IPS DF 6.9 (cell line): ENCODE measurements at regions not wholly inside any gene's neighbourhood (a gene's known extent, or its start where the extent isn't known, plus 50 kb on each side); places are given as distances from the start of the nearest gene placed in this dataset.

Experiments used
- DNase-seq: peaks from one replicate; pipeline ENCODE4 v3.0.0-alpha.2; 2013; ENCODE audit warnings: low read depth, low spot score
- H3K27ac ChIP-seq: one replicate; pipeline ENCODE4 v1.5.1; 2013; ENCODE audit warnings: low read length, control low read depth
- H3K27me3 ChIP-seq: 2 replicates; pipeline ENCODE4 v1.6.1; 2013; ENCODE audit warnings: mild to moderate bottlenecking, low read length; ENCODE audit not compliant: control insufficient read depth, insufficient read depth
- H3K36me3 ChIP-seq: 2 replicates; pipeline ENCODE4 v1.6.1; 2013; ENCODE audit warnings: low read length; ENCODE audit not compliant: control insufficient read depth, insufficient read depth
- H3K4me1 ChIP-seq: 2 replicates; pipeline ENCODE4 v1.6.1; 2013; ENCODE audit warnings: low read length; ENCODE audit not compliant: control insufficient read depth, insufficient read depth
- H3K4me3 ChIP-seq: 2 replicates; pipeline ENCODE4 v1.5.1; 2013; ENCODE audit warnings: mild to moderate bottlenecking, low read length
- H3K9me3 ChIP-seq: 2 replicates; pipeline ENCODE4 v1.6.1; 2013; ENCODE audit warnings: low read length, inconsistent platforms; ENCODE audit not compliant: control insufficient read depth, insufficient read depth
- WGBS: extraction: QIAGEN DNeasy Blood & Tissue Kit; methylation state at CpG from one replicate; pipeline ENCODE4 v1.1.7; 2013; ENCODE audit warnings: mixed read lengths, missing lambda C conversion rate; ENCODE audit not compliant: insufficient read length, insufficient coverage; 5-methylcytosine and 5-hydroxymethylcytosine counted together

DNA sequence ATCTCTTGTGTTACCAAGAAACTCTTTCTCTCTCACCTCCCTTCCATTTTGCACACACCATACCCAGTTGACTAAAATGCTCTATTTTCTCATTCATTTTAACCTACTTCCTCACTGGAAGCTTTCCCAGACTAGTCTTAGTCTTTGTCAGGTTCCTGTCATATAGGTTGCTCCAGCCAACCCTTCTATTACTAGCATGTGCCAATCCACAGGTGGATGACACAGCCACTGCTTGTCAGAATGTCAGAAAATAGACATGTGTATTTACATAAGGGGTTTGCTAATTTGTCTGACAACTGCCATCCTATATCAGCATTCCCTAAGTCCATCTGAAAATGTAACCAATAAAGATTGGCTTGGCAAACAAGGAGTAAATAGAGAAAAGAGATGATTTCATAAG lies 239.2 kb upstream of the SMIM31 start:
- H3K9me3 ChIP-seq = no peaks in the 10 kb centered on the region
- DNase-seq = no peak
- no peak overlapping the region for H3K4me3 ChIP-seq
- H3K4me1 ChIP-seq = no peaks in the 10 kb centered on the region
- no peaks in the 10 kb centered on the region for H3K36me3 ChIP-seq
- no peaks in the 10 kb centered on the region for H3K27me3 ChIP-seq
- H3K27ac ChIP-seq = no peak overlapping the region

DNA sequence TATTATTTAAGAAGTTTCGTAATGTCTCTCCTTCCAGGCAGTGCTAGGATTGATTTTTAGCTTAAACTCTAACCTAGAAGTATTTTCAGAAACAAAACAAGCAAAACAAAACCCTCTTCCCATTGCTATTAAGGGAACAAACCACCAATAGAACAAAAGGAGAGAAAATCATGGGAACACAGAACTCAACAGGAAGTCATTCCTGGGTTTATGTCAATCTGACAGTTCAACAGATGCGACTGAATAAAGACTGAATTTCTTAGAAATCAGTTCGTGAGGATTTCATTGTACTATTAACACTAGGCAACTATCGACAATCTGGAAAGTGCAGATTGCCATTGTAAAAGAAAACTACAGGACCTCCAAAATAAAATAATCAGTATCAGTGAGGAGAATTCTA lies 229.1 kb upstream of the SMIM31 start:
- no peak for DNase-seq
- H3K9me3 ChIP-seq = no peaks in the 10 kb centered on the region
- H3K36me3 ChIP-seq = no peaks in the 10 kb centered on the region
- H3K27me3 ChIP-seq = no peaks in the 10 kb centered on the region
- no peak overlapping the region for H3K4me3 ChIP-seq
- peaks cover 3% of the 10 kb centered on the region; the same call in 1 of the 2 replicates for H3K4me1 ChIP-seq
- H3K27ac ChIP-seq = no peak overlapping the region
- WGBS = no CpG with 5 or more reads among the region's 4 CpGs

DNA sequence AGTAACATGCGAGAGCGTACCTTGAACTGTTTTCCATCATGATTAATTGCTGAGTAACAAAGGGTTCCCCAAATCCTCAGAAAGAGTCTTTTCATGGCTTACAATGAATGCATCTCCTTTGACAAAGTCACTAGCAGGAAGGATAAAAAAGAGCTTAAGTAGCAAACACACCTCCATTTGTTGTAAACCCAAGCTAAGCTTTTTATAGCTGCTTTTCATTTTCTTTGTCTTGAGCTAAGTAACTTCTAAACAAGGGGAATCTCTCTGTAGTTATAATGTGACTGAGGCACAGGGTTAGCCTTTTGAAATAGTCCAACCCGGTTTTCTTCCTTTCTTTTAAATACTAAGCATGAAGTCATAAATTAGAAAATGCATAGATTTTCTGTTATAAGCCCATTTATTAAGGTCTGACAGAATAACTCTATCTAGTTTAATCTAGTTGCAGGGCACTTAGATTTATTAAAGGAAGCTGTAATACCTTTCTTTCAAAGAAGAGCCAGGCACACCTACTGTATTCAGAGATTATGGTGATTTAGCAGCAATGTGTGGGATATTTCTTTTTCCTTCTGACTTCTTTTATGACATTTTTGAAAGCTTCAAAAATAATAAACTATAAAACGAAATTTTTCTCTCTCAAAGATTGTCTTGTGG lies 226.9 kb upstream of the SMIM31 start:
- Histone ChIP-seq H3K27ac (no peak overlapping the region), H3K9me3 (no peaks in the 10 kb centered on the region), H3K4me1 (peaks cover 3% of the 10 kb centered on the region; the same call in 1 of the 2 replicates), H3K36me3 (no peaks in the 10 kb centered on the region), H3K27me3 (no peaks in the 10 kb centered on the region), H3K4me3 (no peak overlapping the region)
- DNase-seq = no peak
- no CpG with 5 or more reads among the region's 4 CpGs for WGBS

DNA sequence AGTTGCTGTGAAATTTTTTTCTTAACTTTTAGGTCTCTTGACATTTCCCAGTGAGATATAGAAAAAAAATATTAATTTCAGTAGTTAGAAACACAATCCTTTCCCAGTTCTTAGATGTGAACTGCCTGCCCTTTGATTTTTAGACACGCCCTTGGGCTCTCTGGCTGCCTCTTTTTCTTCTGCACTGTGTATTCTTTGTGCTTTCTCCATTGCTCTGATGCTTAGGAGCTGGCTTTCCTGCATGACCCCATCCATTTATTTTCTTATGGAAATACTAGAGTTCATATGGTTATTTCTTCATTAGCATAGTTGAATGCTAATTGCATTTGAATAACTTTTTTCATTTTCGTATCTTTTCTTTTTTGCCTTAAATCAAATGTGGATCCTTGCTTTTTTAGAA lies 224.9 kb upstream of the SMIM31 start:
- Histone ChIP-seq H3K4me3 (no peak overlapping the region), H3K9me3 (no peaks in the 10 kb centered on the region), H3K27ac (no peak overlapping the region), H3K27me3 (no peaks in the 10 kb centered on the region), H3K4me1 (peaks cover 3% of the 10 kb centered on the region; the same call in 1 of the 2 replicates), H3K36me3 (no peaks in the 10 kb centered on the region)
- no peak for DNase-seq
- WGBS = no CpG with 5 or more reads among the region's 2 CpGs

DNA sequence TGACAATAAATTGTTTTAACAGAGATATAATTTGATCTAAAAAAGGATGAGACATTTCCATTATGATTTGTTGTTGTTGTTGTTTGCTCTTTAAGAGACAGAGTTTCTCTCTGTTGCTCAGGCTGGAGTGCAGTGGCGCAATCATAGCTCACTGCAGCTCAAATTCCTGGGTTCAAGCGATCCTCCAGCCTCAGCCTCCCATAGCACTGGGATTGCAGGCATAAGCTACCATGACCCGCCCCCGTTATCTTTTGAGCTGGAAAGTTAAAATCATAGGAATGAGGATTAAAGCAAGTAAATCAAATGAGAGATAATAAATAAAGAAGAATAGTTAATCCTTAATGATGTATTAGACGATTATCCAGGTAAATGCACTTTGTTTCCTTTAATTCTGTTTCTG lies 224.4 kb upstream of the SMIM31 start:
- Histone ChIP-seq H3K4me1 (peaks cover 3% of the 10 kb centered on the region; the same call in 1 of the 2 replicates), H3K4me3 (no peak overlapping the region)
- no CpG with 5 or more reads among the region's 5 CpGs for WGBS

DNA sequence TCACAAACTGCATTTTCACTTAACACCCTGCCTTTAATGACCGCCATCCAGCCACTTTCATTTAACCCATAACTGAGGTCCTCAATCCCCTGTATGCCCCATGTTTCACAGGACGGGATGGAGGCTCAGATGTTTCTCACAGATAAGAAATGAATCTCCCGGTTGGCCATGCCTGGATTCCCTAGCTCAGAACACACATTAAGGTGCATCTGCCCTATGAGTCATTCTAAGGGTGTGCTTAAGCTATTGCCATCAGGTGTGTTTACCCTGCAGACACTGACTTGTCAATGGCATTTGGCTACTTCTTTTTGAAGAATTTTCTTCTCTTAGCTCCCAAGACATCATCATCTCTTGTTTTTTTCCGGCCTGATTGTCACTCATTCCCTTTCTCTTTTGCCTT lies 222.6 kb upstream of the SMIM31 start:
- DNase-seq = no peak
- no peaks in the 10 kb centered on the region for H3K9me3 ChIP-seq
- H3K27ac ChIP-seq = no peak overlapping the region
- H3K4me1 ChIP-seq = peaks cover 3% of the 10 kb centered on the region; the same call in 1 of the 2 replicates
- no peak overlapping the region for H3K4me3 ChIP-seq
- no CpG with 5 or more reads among the region's 4 CpGs for WGBS
- no peaks in the 10 kb centered on the region for H3K27me3 ChIP-seq
- no peaks in the 10 kb centered on the region for H3K36me3 ChIP-seq

More for the DNA sequence above, 224.4 kb upstream of the SMIM31 start:
- no peak overlapping the region for H3K27ac ChIP-seq
- no peaks in the 10 kb centered on the region for H3K27me3 ChIP-seq
- no peak for DNase-seq
- no peaks in the 10 kb centered on the region for H3K36me3 ChIP-seq
- no peaks in the 10 kb centered on the region for H3K9me3 ChIP-seq

DNA sequence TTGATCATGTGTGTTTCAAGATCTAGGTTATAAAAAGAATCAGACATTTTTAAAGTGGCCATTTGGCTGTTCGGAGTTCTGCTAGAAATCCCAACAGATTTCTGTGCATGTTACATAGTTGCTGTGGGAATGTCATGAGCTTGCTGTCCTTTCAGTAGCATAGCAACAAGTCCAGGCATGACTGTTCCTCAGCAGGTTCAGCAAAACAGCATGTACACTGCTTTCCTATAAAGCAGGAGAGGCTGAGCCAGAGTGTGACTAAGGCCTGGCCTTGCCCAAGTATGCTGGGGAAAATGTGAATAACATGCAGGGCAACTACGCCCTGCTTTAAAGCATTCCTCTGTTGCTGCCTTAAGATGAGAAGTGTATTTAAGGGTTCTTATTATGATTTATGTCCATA lies 217.1 kb upstream of the SMIM31 start:
- H3K27me3 ChIP-seq = no peaks in the 10 kb centered on the region
- H3K4me1 ChIP-seq = no peaks in the 10 kb centered on the region
- H3K36me3 ChIP-seq = no peaks in the 10 kb centered on the region
- H3K4me3 ChIP-seq = no peak overlapping the region
- DNase-seq = no peak
- H3K9me3 ChIP-seq = no peaks in the 10 kb centered on the region
- WGBS = no CpG with 5 or more reads among the region's 2 CpGs
- no peak overlapping the region for H3K27ac ChIP-seq

DNA sequence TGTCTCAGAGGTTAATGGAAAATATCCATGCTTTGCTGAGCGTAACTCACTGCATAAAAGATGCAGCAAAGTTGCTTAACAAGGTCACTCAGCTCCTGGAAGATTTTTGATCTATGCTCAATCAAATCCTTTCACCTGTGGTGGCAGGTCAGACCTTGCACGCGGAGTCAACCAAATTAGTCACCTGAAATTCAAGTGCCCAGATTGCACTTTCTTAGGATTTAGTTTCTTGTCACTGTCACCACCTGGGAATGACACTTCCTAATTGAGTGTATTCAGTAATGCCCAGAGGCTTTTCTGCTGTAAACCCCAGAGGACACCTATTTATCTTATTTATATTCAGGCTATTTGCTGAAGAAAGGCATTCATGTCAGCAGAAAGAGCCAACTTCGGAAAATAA lies 215.8 kb upstream of the SMIM31 start:
- H3K36me3 ChIP-seq = no peaks in the 10 kb centered on the region
- DNase-seq = no peak
- H3K4me1 ChIP-seq = no peaks in the 10 kb centered on the region
- no peaks in the 10 kb centered on the region for H3K27me3 ChIP-seq
- no CpG with 5 or more reads among the region's 4 CpGs for WGBS
- H3K4me3 ChIP-seq = no peak overlapping the region
- no peaks in the 10 kb centered on the region; the same call in 1 of the 2 replicates for H3K9me3 ChIP-seq
- no peak overlapping the region for H3K27ac ChIP-seq

DNA sequence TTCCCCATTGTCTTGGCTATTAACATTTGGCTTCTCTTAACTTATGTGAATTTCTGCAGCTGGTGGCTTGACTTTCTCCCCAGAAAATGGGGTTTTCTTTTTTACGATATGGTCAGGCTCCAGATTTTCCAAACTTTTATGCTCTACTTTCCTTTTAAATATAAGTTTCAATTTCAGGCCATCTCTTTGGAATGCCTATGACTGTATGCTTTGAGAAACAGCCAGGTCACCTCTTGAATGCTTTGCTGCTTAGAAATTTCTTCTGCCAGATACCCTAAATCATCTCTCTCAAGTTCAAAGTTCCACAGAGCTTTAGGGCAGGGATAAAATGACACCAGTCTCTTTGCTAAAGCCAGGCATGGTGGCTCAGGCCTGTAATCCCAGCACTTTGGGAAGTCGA lies 212.9 kb upstream of the SMIM31 start:
- no peaks in the 10 kb centered on the region for H3K4me1 ChIP-seq
- no peaks in the 10 kb centered on the region; the same call in 1 of the 2 replicates for H3K9me3 ChIP-seq
- H3K27ac ChIP-seq = no peak overlapping the region
- no peaks in the 10 kb centered on the region for H3K36me3 ChIP-seq
- H3K4me3 ChIP-seq = no peak overlapping the region
- H3K27me3 ChIP-seq = no peaks in the 10 kb centered on the region
- no peak for DNase-seq
- WGBS = no CpG with 5 or more reads among the region's 2 CpGs

DNA sequence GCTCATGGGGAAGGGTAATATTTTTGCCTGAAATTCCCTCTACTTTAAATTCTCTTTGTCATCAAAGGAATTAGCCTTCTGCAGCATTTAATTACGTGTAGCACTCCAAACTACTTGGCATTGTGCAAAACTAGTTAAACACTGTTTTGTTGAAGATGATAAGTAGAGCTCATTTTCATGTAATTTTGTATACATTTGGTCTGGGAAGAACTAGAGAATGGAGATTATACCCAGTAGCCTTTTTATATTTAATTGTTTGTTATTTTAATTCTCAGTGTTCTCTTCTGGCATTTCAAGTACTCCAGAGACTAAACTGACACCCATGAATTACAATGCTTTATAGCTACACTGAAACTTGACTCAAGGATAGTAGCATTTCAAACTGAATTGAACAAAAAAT lies 211.5 kb upstream of the SMIM31 start:
- Histone ChIP-seq H3K4me3 (no peak overlapping the region), H3K9me3 (no peaks in the 10 kb centered on the region; the same call in 1 of the 2 replicates), H3K27ac (no peak overlapping the region), H3K4me1 (no peaks in the 10 kb centered on the region), H3K36me3 (no peaks in the 10 kb centered on the region), H3K27me3 (no peaks in the 10 kb centered on the region)
- no CpG with 5 or more reads among the region's 1 CpG for WGBS
- DNase-seq = no peak

DNA sequence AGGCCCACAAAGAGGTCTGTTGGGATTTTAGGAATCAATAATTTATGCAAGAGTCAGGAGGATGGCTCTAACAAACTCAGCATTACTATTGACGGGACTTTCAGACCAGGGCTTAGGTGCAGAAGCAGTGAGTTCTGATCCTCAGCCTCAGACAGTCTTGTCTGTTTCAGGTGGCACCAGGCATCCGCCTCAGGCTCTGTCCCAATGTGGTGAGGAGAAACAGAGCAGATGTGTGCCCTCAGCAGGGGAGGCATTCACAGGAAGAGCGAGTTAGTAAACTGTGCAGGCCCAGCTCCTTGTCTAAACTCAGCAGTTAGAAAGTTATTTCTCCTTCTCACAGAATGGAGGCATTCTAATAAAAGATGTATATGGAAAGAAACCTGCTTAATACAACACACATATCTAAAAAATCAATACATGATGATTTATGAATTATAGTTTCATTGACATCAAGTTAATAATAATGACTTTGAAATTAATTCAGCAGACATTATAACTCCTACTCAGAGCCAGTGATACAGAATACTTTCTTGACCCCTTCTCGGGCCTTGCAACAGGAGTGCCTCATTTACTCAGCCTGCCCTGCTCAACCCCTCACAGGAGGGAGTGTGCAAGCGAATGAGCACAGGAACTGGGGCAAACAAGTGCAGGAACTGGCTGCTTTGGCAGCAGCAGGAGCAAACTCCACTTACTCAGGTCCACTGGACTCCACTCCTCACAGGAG lies 202.8 kb upstream of the SMIM31 start:
- no peaks in the 10 kb centered on the region for H3K27me3 ChIP-seq
- H3K4me1 ChIP-seq = no peaks in the 10 kb centered on the region
- DNase-seq = no peak
- no peaks in the 10 kb centered on the region for H3K9me3 ChIP-seq
- no peak overlapping the region for H3K4me3 ChIP-seq
- no peaks in the 10 kb centered on the region for H3K36me3 ChIP-seq
- WGBS = no CpG with 5 or more reads among the region's 5 CpGs
- no peak overlapping the region for H3K27ac ChIP-seq
